HS-27A (cell line): ENCODE measurements at regions not wholly inside any gene's neighbourhood (a gene's known extent, or its start where the extent isn't known, plus 50 kb on each side); places are given as distances from the start of the nearest gene placed in this dataset.
"Not testable (repeated sequence)": the region's sequence is repeated elsewhere in the genome, so short reads cannot be mapped to it uniquely, and the experiment has no call there.

ENCODE experiments used
- DNase-seq: peaks from one replicate; pipeline ENCODE4 v3.0.0-alpha.2; 2012; ENCODE audit warnings: low read depth, missing footprints

- no peak for DNase-seq
Measured at GRCh38 chr6:98324446-98324845, 509.9 kb upstream of the POU3F2 start.

GRCh38 chr6:98325366-98325765 is 509.0 kb upstream of the POU3F2 start:
- no peak for DNase-seq

- no peak for DNase-seq
Measured at GRCh38 chr6:98333273-98333672, 501.1 kb upstream of the POU3F2 start.

GRCh38 chr6:98335594-98335993 is 498.8 kb upstream of the POU3F2 start:
- DNase-seq = no peak

- no peak for DNase-seq
Measured at GRCh38 chr6:98339506-98339905, 494.9 kb upstream of the POU3F2 start.

- no peak for DNase-seq
Measured at GRCh38 chr6:98343004-98343403, 491.4 kb upstream of the POU3F2 start.

GRCh38 chr6:98343797-98344196 is 490.6 kb upstream of the POU3F2 start:
- DNase-seq = no peak

- DNase-seq = no peak
Measured at GRCh38 chr6:98352348-98352747, 482.0 kb upstream of the POU3F2 start.

- DNase-seq = no peak
Measured at GRCh38 chr6:98358173-98358572, 476.2 kb upstream of the POU3F2 start.

- no peak for DNase-seq
Measured at GRCh38 chr6:98366371-98366770, 468.0 kb upstream of the POU3F2 start.

- DNase-seq = no peak
Measured at GRCh38 chr6:98380589-98380988, 453.8 kb upstream of the POU3F2 start.

- DNase-seq = no peak
Measured at GRCh38 chr6:98382246-98382645, 452.1 kb upstream of the POU3F2 start.

- DNase-seq = no peak
Measured at GRCh38 chr6:98384334-98384733, 450.0 kb upstream of the POU3F2 start.

- no peak for DNase-seq
Measured at GRCh38 chr6:98384801-98385200, 449.6 kb upstream of the POU3F2 start.

GRCh38 chr6:98395610-98396166 is 438.7 kb upstream of the POU3F2 start:
- no peak for DNase-seq

- DNase-seq = no peak
Measured at GRCh38 chr6:98416027-98416426, 418.3 kb upstream of the POU3F2 start.

GRCh38 chr6:98416497-98417158 is 417.7 kb upstream of the POU3F2 start:
- not testable (repeated sequence) for DNase-seq

- no peak for DNase-seq
Measured at GRCh38 chr6:98433325-98434056, 400.9 kb upstream of the POU3F2 start.

- DNase-seq = no peak
Measured at GRCh38 chr6:98443633-98444032, 390.7 kb upstream of the POU3F2 start.

- no peak for DNase-seq
Measured at GRCh38 chr6:98452685-98453084, 381.7 kb upstream of the POU3F2 start.

GRCh38 chr6:98454809-98455322 is 379.5 kb upstream of the POU3F2 start:
- no peak for DNase-seq

GRCh38 chr6:98458708-98459107 is 375.7 kb upstream of the POU3F2 start:
- no peak for DNase-seq
